ENCODE measurements at regions not wholly inside any gene's neighbourhood (a gene's known extent, or its start where the extent isn't known, plus 50 kb on each side); places are given as distances from the start of the nearest gene placed in this dataset.

GRCh38 chr2:103738606-103739005 is 976.8 kb downstream of the TMEM182 start:
- ChIA-PET CTCF (interaction anchor here (0.6 kb wide), 1 partner anchor 901 kb away, joined by 3 read pairs; no protein-coding TSS in a partner anchor), POLR2A (no interaction called here)
- FAIRE-seq = no peak
- Histone ChIP-seq H3K27ac (no peak overlapping the region), H3K4me2 (no peak overlapping the region), H3K4me3 (no peak overlapping the region), H3K4me1 (no peaks in the 10 kb centered on the region), H3K9me3 (no peaks in the 10 kb centered on the region)
- DNase-seq (ENCODE audit: low read depth in 1 of 2, low spot score in 1 of 2) = no peak
- TF ChIP-seq ZNF302 (CRISPR knock-in tag; IDR thresholded peaks at IDR 0.05) (no peak), HEYL (CRISPR knock-in tag; IDR thresholded peaks at IDR 0.05) (no peak), NR3C1 (IDR thresholded peaks at IDR 0.05) (no peak), CBX2 (IDR thresholded peaks at IDR 0.05; ENCODE audit: borderline replicate concordance, low read depth) (no peak), SREBF2 (IDR thresholded peaks at IDR 0.05) (no peak), GATA3 (IDR thresholded peaks at IDR 0.05; ENCODE audit: borderline replicate concordance) (no peak), CHD2 (IDR thresholded peaks at IDR 0.05; ENCODE audit: low read length, partially characterized antibody) (no peak), FOSL2 (IDR thresholded peaks at IDR 0.05) (no peak), FOSL2 (CRISPR knock-in tag; IDR thresholded peaks at IDR 0.05) (no peak), ZC3H11A (IDR thresholded peaks at IDR 0.05) (no peak), NPAS2 (CRISPR knock-in tag; IDR thresholded peaks at IDR 0.05; ENCODE audit: borderline replicate concordance) (no peak), REST (IDR thresholded peaks at IDR 0.05) (no peak)
- WGBS (ENCODE audit: missing lambda C conversion rate) = 2% methylated on average over 1 of the region's 1 CpG
- no peak for ATAC-seq

- DNase-seq (ENCODE audit: low read depth in 1 of 2, low spot score in 1 of 2) = no peak
- ChIA-PET POLR2A (no interaction called here), CTCF (no interaction called here)
- H3K4me3 ChIP-seq = no peak overlapping the region
- WGBS (ENCODE audit: missing lambda C conversion rate) = 3% methylated on average over 3 of the region's 3 CpGs
- no peak for TF ChIP-seq HES2 (IDR thresholded peaks at IDR 0.05)
- no peak for TF ChIP-seq HOXB13 (CRISPR knock-in tag; IDR thresholded peaks at IDR 0.05; ENCODE audit: low read depth)
- no peak for TF ChIP-seq EHMT2 (IDR thresholded peaks at IDR 0.05; ENCODE audit: low read depth)
- no peak for TF ChIP-seq JUN (IDR thresholded peaks at IDR 0.05)
- TF ChIP-seq RFX5 (IDR thresholded peaks at IDR 0.05) = no peak
- no peak for TF ChIP-seq HOXA7 (CRISPR knock-in tag; IDR thresholded peaks at IDR 0.05)
- TF ChIP-seq RAD21 (conservative IDR thresholded peaks at IDR 0.05 in 1 of 2, IDR thresholded peaks at IDR 0.05 in 1 of 2) = no peak
- TF ChIP-seq ZC3H11A (IDR thresholded peaks at IDR 0.05) = no peak
- no peak for TF ChIP-seq POLR2A (IDR thresholded peaks at IDR 0.05; ENCODE audit: low read length)
- no peak for TF ChIP-seq ZSCAN20 (CRISPR knock-in tag; IDR thresholded peaks at IDR 0.05)
- no peak for TF ChIP-seq CEBPB (IDR thresholded peaks at IDR 0.05)
- TF ChIP-seq EP300 (IDR thresholded peaks at IDR 0.05) = no peak
- no peak for TF ChIP-seq KDM5A (IDR thresholded peaks at IDR 0.05)
- no peak for TF ChIP-seq SREBF2 (IDR thresholded peaks at IDR 0.05)
- TF ChIP-seq EHF (CRISPR knock-in tag; IDR thresholded peaks at IDR 0.05) = no peak
- TF ChIP-seq RARB (CRISPR knock-in tag; IDR thresholded peaks at IDR 0.05) = no peak
- no peak for TF ChIP-seq NR3C1 (IDR thresholded peaks at IDR 0.05)
- no peak overlapping the region for H3K4me2 ChIP-seq
- FAIRE-seq = no peak
- no peak for ATAC-seq
- no peaks in the 10 kb centered on the region for H3K9me3 ChIP-seq
- no peaks in the 10 kb centered on the region for H3K4me1 ChIP-seq
- H3K27ac ChIP-seq = no peak overlapping the region
These were observed 977.4 kb downstream of the TMEM182 start for GRCh38 chr2:103739186-103739585.
